ENCODE measurements at regions not wholly inside any gene's neighbourhood (a gene's known extent, or its start where the extent isn't known, plus 50 kb on each side); places are given as distances from the start of the nearest gene placed in this dataset.

DNA sequence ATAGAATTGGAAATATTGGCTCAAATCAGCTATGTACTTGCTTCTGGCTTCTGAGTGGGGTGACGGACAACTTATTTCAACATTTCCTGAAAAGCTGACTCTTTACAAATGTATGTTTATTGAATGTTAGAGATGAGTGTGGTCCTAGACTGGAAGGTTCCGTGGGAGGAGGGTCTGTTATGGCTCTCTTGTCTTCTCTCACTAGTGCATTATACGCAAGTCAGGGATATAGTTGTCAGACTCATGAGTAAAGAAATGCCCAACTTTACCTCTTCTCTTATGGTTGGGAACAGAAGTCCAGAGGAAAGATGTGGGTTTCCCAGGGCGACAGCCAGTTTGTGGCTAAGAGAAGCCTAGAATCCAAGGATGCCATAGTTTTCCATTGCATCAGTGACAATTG is 839.3 kb upstream of the WWC1 start:
- TF ChIP-seq, protein P1, sequence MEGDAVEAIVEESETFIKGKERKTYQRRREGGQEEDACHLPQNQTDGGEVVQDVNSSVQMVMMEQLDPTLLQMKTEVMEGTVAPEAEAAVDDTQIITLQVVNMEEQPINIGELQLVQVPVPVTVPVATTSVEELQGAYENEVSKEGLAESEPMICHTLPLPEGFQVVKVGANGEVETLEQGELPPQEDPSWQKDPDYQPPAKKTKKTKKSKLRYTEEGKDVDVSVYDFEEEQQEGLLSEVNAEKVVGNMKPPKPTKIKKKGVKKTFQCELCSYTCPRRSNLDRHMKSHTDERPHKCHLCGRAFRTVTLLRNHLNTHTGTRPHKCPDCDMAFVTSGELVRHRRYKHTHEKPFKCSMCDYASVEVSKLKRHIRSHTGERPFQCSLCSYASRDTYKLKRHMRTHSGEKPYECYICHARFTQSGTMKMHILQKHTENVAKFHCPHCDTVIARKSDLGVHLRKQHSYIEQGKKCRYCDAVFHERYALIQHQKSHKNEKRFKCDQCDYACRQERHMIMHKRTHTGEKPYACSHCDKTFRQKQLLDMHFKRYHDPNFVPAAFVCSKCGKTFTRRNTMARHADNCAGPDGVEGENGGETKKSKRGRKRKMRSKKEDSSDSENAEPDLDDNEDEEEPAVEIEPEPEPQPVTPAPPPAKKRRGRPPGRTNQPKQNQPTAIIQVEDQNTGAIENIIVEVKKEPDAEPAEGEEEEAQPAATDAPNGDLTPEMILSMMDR (IDR thresholded peaks at IDR 0.05): no peak
- TF ChIP-seq POLR2A (IDR thresholded peaks at IDR 0.05): no peak

Data from thyroid gland (tissue), 4 donors.